Gastroesophageal sphincter (tissue), 4 donors: ENCODE measurements at regions not wholly inside any gene's neighbourhood (a gene's known extent, or its start where the extent isn't known, plus 50 kb on each side); places are given as distances from the start of the nearest gene placed in this dataset.

Experiments used
- ATAC-seq: fragments of 150-250 bp; one replicate; pipeline ENCODE4 v1.9.1; 2016; ENCODE audit warnings: mild to moderate bottlenecking, moderate library complexity
- H3K27ac ChIP-seq, 4 donors: fragments of 200-600 bp; sonication (generic) in 3 of 4; 1 replicate in 3 of 4; 2 replicates in 1 of 4; pipeline ENCODE4 v1.5.1; 2016 to 2019
- H3K27me3 ChIP-seq: fragments of 200-600 bp; sonication (generic); one replicate; pipeline ENCODE4 v1.5.1; 2019
- H3K36me3 ChIP-seq, 2 donors: fragments of 200-600 bp; sonication (generic); one replicate each; pipeline ENCODE4 v1.5.1; 2019; ENCODE audit warnings: control low read depth in 1 of 2
- H3K4me1 ChIP-seq, 3 donors: fragments of 200-600 bp; sonication (generic); 1 replicate in 2 of 3; 2 replicates in 1 of 3; pipeline ENCODE4 v1.5.1; 2016 to 2019; ENCODE audit warnings: control low read depth in 2 of 3
- H3K4me3 ChIP-seq, 2 donors: fragments of 200-600 bp; sonication (generic); one replicate each; pipeline ENCODE4 v1.5.1; 2019; ENCODE audit warnings: mild to moderate bottlenecking in 1 of 2, moderate library complexity in 1 of 2
- H3K9me3 ChIP-seq, 3 donors: fragments of 200-600 bp; sonication (generic); one replicate each; pipeline ENCODE4 v1.5.1; 2017 to 2019; ENCODE audit warnings: control low read depth in 2 of 3
- CTCF ChIP-seq, 4 experiments: fragments of 200-600 bp in 2 of 4; fragments of 450-650 bp in 2 of 4; sonication (generic) in 1 of 4; IDR thresholded peaks; one replicate each; pipeline ENCODE4 v1.5.1; 2017 to 2019; ENCODE audit warnings: antibody characterized with exemption in 4 of 4, mild to moderate bottlenecking in 2 of 4, moderate library complexity in 2 of 4
- EP300 ChIP-seq: sonication (generic); formaldehyde crosslinking; IDR thresholded peaks from one replicate; pipeline ENCODE4 v1.6.1; 2017; ENCODE audit warnings: antibody characterized with exemption, mild to moderate bottlenecking
- POLR2A ChIP-seq, 2 donors: fragments of 450-650 bp; IDR thresholded peaks; one replicate each; pipeline ENCODE4 v1.6.1; 2017; ENCODE audit warnings: antibody characterized with exemption in 2 of 2, mild to moderate bottlenecking in 2 of 2, moderate library complexity in 1 of 2
- POLR2AphosphoS5 ChIP-seq: sonication (generic); formaldehyde crosslinking; IDR thresholded peaks from one replicate; pipeline ENCODE4 v1.6.1; 2017; ENCODE audit warnings: antibody characterized with exemption
- WGBS, 2 donors: methylation state at CpG; one replicate each; pipeline ENCODE4 v1.1.5; 2018; ENCODE audit warnings: low coverage in 1 of 2; 5-methylcytosine and 5-hydroxymethylcytosine counted together

DNA sequence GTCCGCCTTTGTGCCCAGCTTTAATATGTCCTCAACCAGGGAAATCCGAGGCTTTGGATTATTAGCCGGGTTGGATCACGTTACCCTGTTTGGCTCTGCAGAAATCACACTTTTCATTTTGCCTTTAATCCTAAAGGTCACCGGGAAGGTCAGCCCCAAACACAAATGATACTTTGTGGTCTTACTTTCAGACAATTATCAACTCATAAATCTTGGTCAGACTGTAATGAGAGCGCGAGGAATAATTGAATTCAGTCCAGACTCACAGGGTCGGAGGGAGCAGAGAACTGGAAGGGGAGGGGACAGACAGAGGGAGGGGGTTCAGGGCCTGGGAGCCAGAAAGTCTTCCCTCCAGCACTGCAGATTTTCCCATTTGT lies 91.7 kb upstream of the NFIA start:
- no peak overlapping the region for H3K4me3 ChIP-seq
- H3K27ac ChIP-seq, result peak overlapping the region in 3 of 4 donors; percentile 62 to 75 (median 72)
- no peak for TF ChIP-seq POLR2AphosphoS5
- TF ChIP-seq POLR2A (IDR thresholded peaks at IDR 0.05), result no peak
- no peak for TF ChIP-seq EP300
- no peak for TF ChIP-seq CTCF (IDR thresholded peaks at IDR 0.05)
- peaks cover 0 to 16% (median 14%) of the 10 kb centered on the region in 3 donors for H3K4me1 ChIP-seq
- H3K9me3 ChIP-seq, result no peaks in the 10 kb centered on the region
- H3K36me3 ChIP-seq, result no peaks in the 10 kb centered on the region
- no peak for ATAC-seq
- H3K27me3 ChIP-seq, result no peaks in the 10 kb centered on the region
- 57 to 60% methylated on average over 1 to 8 of the region's 8 CpGs for WGBS, 2 donors

GRCh38 chr1:60989749-60990713 lies 92.3 kb upstream of the NFIA start:
- no peaks in the 10 kb centered on the region for H3K9me3 ChIP-seq
- H3K36me3 ChIP-seq, result no peaks in the 10 kb centered on the region
- peak; percentile 50 for ATAC-seq
- peaks cover 0 to 21% (median 15%) of the 10 kb centered on the region in 3 donors for H3K4me1 ChIP-seq
- no peak overlapping the region for H3K4me3 ChIP-seq
- H3K27me3 ChIP-seq, result no peaks in the 10 kb centered on the region
- WGBS, 2 donors, result 23 to 57% methylated on average over 3 to 6 of the region's 7 CpGs
- TF ChIP-seq POLR2AphosphoS5 (peak; percentile 38), CTCF (IDR thresholded peaks at IDR 0.05) (no peak)
- peak overlapping the region in 3 of 4 donors; percentile 62 to 75 (median 72) for H3K27ac ChIP-seq

DNA sequence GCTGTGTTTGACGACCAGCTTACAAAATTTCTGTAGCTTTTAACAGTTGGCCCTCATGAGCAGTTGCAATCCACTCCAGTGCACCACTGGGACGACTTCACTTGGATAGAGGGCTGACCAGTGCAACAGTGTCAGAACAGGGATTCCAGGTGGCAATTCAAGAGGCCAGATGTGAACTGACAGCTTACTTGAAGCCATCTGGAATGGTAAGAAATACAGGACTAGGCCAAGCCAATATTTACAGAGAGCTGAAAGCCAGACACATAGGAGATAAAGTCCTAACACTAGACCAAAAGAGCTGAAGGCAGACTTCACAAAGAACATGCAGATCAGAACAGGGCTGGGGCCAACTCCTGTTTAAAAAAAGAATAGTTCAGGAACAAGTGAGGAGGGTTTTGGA lies 93.5 kb upstream of the NFIA start:
- TF ChIP-seq CTCF (IDR thresholded peaks at IDR 0.05), result no peak
- TF ChIP-seq POLR2A (IDR thresholded peaks at IDR 0.05), result no peak
- no peak for TF ChIP-seq EP300
- no peak for TF ChIP-seq POLR2AphosphoS5
- H3K36me3 ChIP-seq, result no peaks in the 10 kb centered on the region
- peaks cover 0 to 31% (median 16%) of the 10 kb centered on the region in 3 donors for H3K4me1 ChIP-seq
- no peak overlapping the region for H3K4me3 ChIP-seq
- 31 to 62% methylated on average over 2 of the region's 2 CpGs for WGBS, 2 donors
- H3K9me3 ChIP-seq, result no peaks in the 10 kb centered on the region
- H3K27me3 ChIP-seq, result no peaks in the 10 kb centered on the region
- H3K27ac ChIP-seq, result peak overlapping the region in 2 of 4 donors; percentile 62 to 75
- ATAC-seq, result peak; percentile 12

DNA sequence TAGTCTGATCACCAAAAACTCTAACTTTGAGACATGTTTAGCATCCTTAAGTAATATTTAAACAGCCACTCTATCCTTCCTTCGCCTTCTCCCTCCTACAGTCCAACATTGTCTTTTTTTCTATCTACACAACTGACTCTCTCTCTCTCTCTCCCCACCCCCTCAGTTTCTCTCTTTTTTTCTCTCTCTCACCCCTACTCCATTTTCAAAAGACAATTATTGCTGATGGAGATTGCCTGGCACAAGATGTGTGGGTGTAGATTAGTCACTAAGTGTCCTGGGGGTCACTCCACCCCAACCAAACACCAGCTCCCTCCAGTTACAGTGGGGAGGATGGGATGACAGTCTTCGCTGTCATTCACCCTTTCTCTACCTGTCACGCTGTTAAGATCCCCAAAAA lies 94.5 kb upstream of the NFIA start:
- Histone ChIP-seq H3K4me1 (peaks cover 0 to 40% (median 23%) of the 10 kb centered on the region in 3 donors), H3K36me3 (no peaks in the 10 kb centered on the region), H3K9me3 (no peaks in the 10 kb centered on the region), H3K27me3 (no peaks in the 10 kb centered on the region), H3K4me3 (no peak overlapping the region), H3K27ac (no peak overlapping the region)
- TF ChIP-seq POLR2A (IDR thresholded peaks at IDR 0.05), result no peak
- ATAC-seq, result no peak
- 86 to 89% methylated on average over 1 to 3 of the region's 3 CpGs for WGBS, 2 donors

GRCh38 chr1:60984062-60984799 lies 98.1 kb upstream of the NFIA start:
- peak overlapping the region; percentile 25 to 78 (median 74) for H3K27ac ChIP-seq
- H3K27me3 ChIP-seq, result no peaks in the 10 kb centered on the region
- no peak overlapping the region for H3K4me3 ChIP-seq
- WGBS, 2 donors, result 7 to 26% methylated on average over 4 to 5 of the region's 7 CpGs
- TF ChIP-seq POLR2AphosphoS5 (peak; percentile 82), EP300 (no peak), CTCF (IDR thresholded peaks at IDR 0.05) (no peak)
- no peaks in the 10 kb centered on the region for H3K9me3 ChIP-seq
- H3K4me1 ChIP-seq, result peaks cover 0 to 27% (median 13%) of the 10 kb centered on the region in 3 donors
- no peaks in the 10 kb centered on the region for H3K36me3 ChIP-seq
- ATAC-seq, result peak; percentile 81
